Stimulated activated CD4-positive, alpha-beta T cell treated with anti-CD3 and anti-CD28 coated beads, Interleukin-4, amount 100 ng/mL, for 24 hours (primary cell): ENCODE measurements at regions not wholly inside any gene's neighbourhood (a gene's known extent, or its start where the extent isn't known, plus 50 kb on each side); places are given as distances from the start of the nearest gene placed in this dataset.

Source experiments
- DNase-seq: peaks from one replicate; pipeline ENCODE4 v3.0.0-alpha.2; 2020

DNA sequence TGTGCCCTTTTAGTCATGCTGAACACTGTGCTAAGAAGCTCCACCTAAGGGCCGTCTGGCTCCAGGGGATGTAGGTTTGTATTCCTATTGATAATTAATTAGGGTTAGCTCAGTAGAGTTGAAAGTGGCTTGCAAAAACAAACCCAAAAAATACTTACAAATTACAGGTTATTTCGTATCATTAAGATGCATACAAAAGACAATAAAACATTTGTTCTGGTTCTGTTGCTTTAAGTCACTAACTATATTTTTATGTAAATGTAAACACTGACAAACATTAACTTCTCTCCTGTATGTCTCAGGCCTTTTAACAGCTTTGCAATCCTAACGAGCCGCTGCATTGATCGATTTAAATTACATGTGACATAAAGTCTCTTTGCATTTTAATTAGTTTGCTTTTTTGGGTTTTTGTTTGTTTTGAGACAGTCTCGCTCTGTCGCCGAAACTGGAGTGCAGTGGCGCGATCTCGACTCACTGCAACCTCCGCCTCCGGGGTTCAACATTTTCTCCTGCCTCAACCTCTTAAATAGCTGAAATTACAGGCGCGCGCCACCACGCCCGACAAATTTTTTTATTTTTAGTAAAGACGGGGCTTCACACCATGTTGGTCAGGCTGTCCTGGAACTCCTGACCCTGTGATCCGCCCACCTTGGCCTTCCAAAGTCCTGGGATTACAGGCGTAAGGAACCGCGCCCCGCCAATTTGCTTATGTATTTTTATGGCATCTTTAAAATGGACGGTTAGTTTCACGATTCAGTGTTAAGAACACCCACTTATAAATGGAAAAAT, 110.9 kb downstream of the HFE start:
- no peak for DNase-seq

GRCh38 chr6:26198722-26199056, 111.5 kb downstream of the HFE start:
- DNase-seq = no peak

GRCh38 chr6:26199057-26199772, 112.0 kb downstream of the HFE start:
- DNase-seq = peak; percentile 68

DNA sequence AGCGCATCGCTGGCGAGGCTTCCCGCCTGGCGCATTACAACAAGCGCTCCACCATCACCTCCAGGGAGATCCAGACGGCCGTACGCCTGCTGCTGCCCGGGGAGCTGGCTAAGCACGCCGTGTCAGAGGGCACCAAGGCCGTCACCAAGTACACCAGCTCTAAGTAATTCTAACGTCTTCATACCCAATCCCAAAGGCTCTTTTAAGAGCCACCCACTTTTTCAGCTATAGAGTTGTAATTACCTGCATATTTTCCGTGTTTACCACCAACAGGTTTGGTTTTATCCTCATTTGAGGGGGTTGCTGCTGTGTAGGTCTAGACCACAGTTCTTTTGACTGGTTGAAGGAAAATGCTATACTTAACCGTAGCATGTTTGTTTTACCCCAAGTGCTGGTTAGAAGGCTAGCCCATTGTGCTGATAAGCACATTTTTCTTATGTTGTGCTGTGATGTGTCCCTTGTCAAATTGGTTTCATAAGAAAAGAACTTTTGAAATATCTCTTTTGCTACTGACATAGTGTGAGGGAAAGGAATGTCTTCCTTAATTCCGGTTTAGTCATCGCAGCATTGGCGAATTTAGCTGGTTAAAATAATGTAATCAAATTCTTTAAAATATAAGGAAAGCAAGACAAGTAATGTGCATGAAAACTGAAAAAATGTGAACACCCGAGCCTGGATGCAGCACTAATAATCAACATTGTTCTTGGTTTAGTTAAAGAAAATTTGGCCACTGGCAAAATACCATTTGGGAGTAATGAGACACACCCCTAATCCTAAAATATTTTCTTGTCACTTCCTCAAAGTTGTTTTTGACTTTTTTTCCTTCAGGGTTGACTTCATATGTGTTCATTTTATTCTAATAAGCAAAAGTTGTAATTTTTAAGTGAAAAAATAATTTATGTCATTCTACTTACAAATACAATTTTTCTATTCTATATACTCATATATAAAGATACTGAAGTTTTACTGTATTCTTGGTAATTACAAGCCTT, 112.8 kb downstream of the HFE start:
- no peak for DNase-seq

DNA sequence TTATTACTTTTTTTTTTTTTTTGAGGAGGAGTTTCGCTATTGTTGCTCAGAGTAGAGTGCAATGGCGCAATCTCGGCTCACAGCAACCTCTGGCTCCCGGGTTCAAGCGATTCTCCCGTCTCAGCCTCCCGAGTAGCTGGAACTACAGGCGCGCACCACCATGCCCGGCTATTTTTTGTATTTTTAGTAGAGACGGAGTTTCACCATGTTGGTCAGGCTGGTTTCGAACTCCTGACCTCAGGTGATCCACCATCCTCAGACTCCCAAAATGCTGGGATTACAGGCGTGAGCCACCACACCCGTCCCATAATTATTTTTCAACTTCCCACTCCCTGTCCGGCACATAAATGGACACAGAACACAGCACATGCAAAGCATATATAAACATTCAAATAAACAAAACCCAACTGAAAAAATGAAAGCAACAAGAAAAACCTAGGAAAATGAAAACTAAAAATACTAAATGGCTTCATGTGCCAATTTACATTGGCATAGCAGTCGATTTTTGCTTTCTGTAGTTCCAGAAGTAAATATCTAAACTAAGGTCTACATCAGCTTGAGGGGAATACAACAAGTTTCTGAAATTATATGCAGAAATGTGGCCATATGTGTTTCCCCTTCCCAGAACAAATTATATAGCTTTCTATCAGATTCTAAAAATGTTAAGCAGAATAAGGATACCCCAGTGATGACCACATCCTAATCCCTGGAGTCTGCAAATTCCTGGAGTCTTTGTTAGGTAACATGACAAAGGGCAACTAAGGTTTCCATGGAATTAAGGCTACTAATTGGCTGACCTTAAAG, 113.9 kb downstream of the HFE start:
- DNase-seq = no peak

DNA sequence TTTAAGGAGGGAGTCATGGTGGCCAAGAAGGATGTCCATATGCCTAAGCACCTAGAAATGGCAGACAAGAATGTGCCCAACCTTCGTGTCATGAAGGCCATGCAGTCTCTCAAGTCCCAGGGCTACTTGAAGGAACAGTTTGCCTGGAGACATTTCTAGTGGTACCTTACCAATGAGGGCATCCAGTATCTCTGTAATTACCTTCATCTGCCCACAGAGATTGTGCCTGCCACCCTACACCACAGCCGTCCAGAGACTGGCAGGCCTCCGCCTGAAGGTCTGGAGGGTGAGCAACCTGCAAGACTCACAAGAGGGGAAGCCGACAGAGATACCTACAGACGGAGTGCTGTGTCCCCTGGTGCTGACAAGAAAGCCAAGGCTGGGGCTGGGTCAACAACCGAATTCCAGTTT, 115.0 kb downstream of the HFE start:
- DNase-seq = no peak

DNA sequence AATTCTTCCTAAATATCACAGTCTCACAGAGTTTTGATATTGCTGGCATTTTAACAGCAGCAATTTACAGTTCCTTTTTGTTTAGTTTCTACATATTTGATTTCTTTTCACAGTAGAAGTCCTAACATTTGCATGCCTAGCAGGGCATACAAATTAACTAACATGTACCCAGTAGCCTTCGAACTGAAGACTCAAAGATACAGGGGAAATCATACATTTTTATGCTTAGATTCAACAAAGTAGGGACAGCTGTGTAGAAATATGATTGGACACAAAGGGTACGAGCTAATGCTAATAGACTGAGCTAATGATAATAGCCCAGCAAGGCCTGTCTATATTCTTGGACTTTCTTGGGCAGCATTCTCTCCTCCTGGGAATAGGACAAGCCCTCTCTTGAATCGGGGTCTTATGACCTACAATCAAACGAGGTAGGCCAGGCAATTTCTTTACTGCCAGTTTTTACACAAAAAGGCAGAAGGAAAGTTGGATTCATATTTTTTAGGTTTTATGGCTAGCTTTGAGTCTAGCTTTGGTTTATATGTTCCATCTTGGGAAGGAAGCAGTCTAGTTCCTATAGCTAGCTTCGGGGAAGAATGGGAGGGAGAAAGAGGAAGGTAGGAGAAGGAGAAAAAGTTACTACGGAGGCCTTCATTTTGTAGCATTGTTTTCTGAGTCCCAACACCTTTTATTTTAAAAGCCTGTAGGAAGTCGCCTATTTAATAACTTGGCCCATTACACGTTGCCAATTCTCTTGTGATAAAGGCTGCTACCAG, 115.8 kb downstream of the HFE start:
- DNase-seq = no peak

DNA sequence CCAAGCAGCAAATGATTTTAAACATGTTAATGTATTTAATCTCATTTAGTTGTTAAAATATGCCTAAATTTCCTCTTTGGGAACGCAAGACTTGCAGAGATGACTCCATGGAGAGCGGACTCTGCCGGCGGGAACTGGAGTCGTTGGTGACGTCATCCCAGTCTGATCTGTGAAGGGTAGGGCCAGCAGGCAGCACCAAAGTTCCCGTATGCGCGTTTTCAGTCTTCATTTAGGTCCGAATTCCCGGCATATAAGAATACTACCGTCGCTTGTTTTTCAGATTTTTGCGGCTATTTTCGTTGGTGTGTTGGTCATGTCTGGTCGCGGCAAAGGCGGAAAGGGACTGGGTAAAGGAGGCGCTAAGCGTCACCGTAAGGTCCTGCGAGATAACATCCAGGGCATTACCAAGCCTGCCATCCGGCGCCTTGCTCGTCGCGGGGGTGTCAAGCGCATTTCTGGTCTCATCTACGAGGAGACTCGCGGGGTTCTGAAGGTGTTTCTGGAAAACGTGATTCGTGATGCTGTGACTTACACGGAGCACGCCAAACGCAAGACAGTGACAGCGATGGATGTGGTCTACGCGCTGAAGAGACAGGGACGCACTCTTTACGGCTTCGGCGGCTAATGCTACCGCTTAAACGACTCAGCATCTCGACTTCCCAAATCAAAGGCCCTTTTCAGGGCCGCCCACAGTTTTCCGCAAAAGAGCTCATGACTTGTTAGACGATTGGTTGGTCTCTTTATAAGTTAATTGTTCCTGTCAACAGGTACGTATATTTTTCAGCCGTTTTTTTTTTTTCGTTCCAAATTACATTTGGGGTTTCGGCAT, 117.3 kb downstream of the HFE start:
- DNase-seq = peak; percentile 89

- peak; percentile 82 for DNase-seq
These were observed 118.0 kb downstream of the HFE start for GRCh38 chr6:26205161-26205624.

- no peak for DNase-seq
These were observed 118.7 kb downstream of the HFE start for GRCh38 chr6:26205625-26206574.

DNA sequence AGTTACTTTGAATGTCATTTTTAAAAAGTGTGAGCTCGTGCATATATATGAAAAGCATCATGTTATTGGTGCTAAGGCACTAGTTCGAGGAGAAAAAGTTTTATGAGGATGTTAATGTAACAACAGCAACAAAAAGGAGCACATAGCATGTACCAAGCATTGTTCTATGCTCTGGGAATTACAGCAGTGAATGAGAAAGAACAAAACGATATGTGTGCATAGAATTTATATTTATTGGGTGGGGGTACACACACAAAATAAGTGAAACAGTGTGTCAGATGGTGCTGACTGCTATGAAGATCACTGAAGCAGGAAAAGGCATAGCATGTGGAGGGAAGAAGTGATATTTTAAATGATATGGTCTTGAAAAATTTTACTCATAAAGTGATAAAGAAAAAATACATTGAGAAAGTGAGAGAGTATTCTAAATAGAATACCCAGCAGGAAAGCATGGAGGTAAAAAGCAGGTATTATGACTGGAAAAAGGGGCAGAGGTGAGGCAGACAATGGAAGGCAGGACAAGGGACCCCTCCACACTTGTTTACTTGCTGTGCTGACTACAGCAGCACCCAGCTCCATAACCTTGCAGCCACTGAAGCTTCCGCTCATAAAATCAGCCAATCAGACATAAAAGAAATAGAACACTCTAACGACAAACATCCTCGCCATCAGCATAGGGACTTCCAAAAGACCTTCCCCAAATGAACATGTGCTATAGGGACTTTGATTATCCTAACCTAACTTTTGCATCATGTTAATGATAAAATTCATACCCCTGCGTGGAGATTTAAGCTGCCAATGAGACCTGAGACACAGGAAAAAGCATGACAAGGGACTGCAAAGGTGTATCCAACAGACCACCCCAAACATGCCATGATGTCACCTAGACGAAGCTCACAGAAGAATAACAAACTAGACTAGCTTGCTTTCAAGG, 119.9 kb downstream of the HFE start:
- DNase-seq = no peak

GRCh38 chr6:26211963-26212362, 124.7 kb downstream of the HFE start:
- no peak for DNase-seq

- DNase-seq = no peak
These were observed 126.3 kb downstream of the HFE start for GRCh38 chr6:26213334-26214075.

DNA sequence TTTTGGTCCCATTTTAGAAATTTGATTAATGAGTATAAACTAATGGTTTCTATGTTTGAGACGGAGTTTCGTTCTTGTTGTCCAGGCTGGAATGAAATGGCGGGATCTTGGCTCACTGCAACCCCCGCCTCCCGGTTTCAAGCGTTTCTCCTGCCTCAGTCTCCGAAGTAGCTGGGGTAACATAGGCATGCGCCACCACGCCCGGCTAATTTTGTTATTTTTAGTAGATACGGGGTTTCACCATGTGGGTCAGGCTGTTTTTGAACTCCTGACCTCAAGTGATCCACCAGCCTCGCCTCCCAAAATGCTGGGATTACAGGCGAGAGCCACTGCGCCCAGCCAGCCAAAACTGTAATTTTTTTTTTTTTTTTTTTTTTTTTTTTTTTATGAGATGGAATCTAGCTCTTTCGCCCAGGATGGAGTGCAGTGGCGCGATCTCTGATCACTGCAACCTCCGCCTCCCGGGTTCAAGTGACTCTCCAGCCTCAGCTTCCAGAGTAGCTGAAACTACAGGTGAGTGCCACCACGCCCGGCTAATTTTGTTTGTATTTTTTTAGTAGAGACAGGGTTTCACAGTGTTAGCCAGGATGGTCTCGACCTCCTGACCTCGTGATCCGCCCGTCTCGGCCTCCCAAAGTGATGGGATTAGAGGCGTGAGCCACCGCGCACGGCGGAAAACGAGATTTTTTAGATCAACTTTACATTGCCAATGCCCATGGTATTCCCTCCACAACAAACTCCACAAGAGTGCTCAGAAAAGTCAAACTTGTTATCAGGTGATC, 127.8 kb downstream of the HFE start:
- DNase-seq = no peak

GRCh38 chr6:26215585-26216358, 128.5 kb downstream of the HFE start:
- DNase-seq = no peak

- peak; percentile 78 for DNase-seq
These were observed 129.2 kb downstream of the HFE start for GRCh38 chr6:26216359-26216885.
